ENCODE measurements at regions not wholly inside any gene's neighbourhood (a gene's known extent, or its start where the extent isn't known, plus 50 kb on each side); places are given as distances from the start of the nearest gene placed in this dataset.
"Not testable (repeated sequence)": the region's sequence is repeated elsewhere in the genome, so short reads cannot be mapped to it uniquely, and the experiment has no call there.

GRCh38 chr3:154728285-154728684, 298.3 kb upstream of the GPR149 start:
- intact Hi-C loops (cut with micrococcal nuclease) = no loop called here
- ATAC-seq (no peak), DNase-seq (no peak)

GRCh38 chr3:154720921-154721320, 290.9 kb upstream of the GPR149 start:
- ATAC-seq = no peak
- intact Hi-C loops (cut with micrococcal nuclease) = no loop called here
- no peak for DNase-seq

GRCh38 chr3:154718053-154718452, 288.1 kb upstream of the GPR149 start:
- no peak for DNase-seq
- no peak for ATAC-seq
- intact Hi-C loops (cut with micrococcal nuclease) = no loop called here

GRCh38 chr3:154716170-154716569, 286.2 kb upstream of the GPR149 start:
- DNase-seq (no peak), ATAC-seq (no peak)
- intact Hi-C loops (cut with micrococcal nuclease) = no loop called here

GRCh38 chr3:154708554-154708953, 278.6 kb upstream of the GPR149 start:
- no peak for DNase-seq
- ATAC-seq = no peak
- intact Hi-C loops (cut with micrococcal nuclease) = no loop called here

- no peak for ATAC-seq
- intact Hi-C loops (cut with micrococcal nuclease) = no loop called here
- no peak for DNase-seq
These were observed 271.1 kb upstream of the GPR149 start for GRCh38 chr3:154701055-154701454.

GRCh38 chr3:154690413-154690812, 260.4 kb upstream of the GPR149 start:
- DNase-seq = no peak
- intact Hi-C loops (cut with micrococcal nuclease) = no loop called here
- ATAC-seq = no peak

GRCh38 chr3:154684440-154684839, 254.4 kb upstream of the GPR149 start:
- intact Hi-C loops (cut with micrococcal nuclease) = no loop called here
- ATAC-seq = no peak
- DNase-seq = no peak

- no peak for ATAC-seq
- intact Hi-C loops (cut with micrococcal nuclease) = no loop called here
- no peak for DNase-seq
These were observed 254.0 kb upstream of the GPR149 start for GRCh38 chr3:154684021-154684420.

GRCh38 chr3:154678041-154678654, 248.2 kb upstream of the GPR149 start:
- ATAC-seq (no peak), DNase-seq (no peak)
- intact Hi-C loops (cut with micrococcal nuclease) = no loop called here

GRCh38 chr3:154668835-154669234, 238.8 kb upstream of the GPR149 start:
- DNase-seq (no peak), ATAC-seq (no peak)
- intact Hi-C loops (cut with micrococcal nuclease) = no loop called here

- DNase-seq = no peak
- ATAC-seq = no peak
- intact Hi-C loops (cut with micrococcal nuclease) = no loop called here
These were observed 238.2 kb upstream of the GPR149 start for GRCh38 chr3:154668187-154668586.

- intact Hi-C loops (cut with micrococcal nuclease) = no loop called here
- DNase-seq = no peak
- no peak for ATAC-seq
These were observed 236.6 kb upstream of the GPR149 start for GRCh38 chr3:154666542-154666941.

- DNase-seq = no peak
- no peak for ATAC-seq
- intact Hi-C loops (cut with micrococcal nuclease) = no loop called here
These were observed 234.7 kb upstream of the GPR149 start for GRCh38 chr3:154664714-154665113.

- intact Hi-C loops (cut with micrococcal nuclease) = no loop called here
- ATAC-seq (no peak), DNase-seq (no peak)
These were observed 232.9 kb upstream of the GPR149 start for GRCh38 chr3:154662851-154663250.

GRCh38 chr3:154660811-154661210, 230.8 kb upstream of the GPR149 start:
- no peak for ATAC-seq

GRCh38 chr3:154658000-154658399, 228.0 kb upstream of the GPR149 start:
- intact Hi-C loops (cut with micrococcal nuclease) = no loop called here
- no peak for DNase-seq
- no peak for ATAC-seq

More at GRCh38 chr3:154660811-154661210, 230.8 kb upstream of the GPR149 start:
- intact Hi-C loops (cut with micrococcal nuclease) = no loop called here
- DNase-seq = no peak

- intact Hi-C loops (cut with micrococcal nuclease) = no loop called here
- ATAC-seq (no peak), DNase-seq (no peak)
These were observed 227.2 kb upstream of the GPR149 start for GRCh38 chr3:154657218-154657617.

- DNase-seq (no peak), ATAC-seq (no peak)
- intact Hi-C loops (cut with micrococcal nuclease) = no loop called here
These were observed 226.5 kb upstream of the GPR149 start for GRCh38 chr3:154656486-154656885.

- ATAC-seq (no peak), DNase-seq (no peak)
- intact Hi-C loops (cut with micrococcal nuclease) = no loop called here
These were observed 212.2 kb upstream of the GPR149 start for GRCh38 chr3:154642145-154642544.

GRCh38 chr3:154625756-154626155, 195.8 kb upstream of the GPR149 start:
- intact Hi-C loops (cut with micrococcal nuclease) = no loop called here

GRCh38 chr3:154619621-154620020, 189.6 kb upstream of the GPR149 start:
- DNase-seq; ATAC-seq; intact Hi-C loops (cut with micrococcal nuclease): not testable (repeated sequence)

More at GRCh38 chr3:154625756-154626155, 195.8 kb upstream of the GPR149 start:
- DNase-seq (no peak), ATAC-seq (no peak)
